OCI-LY7 (cell line): ENCODE measurements at regions not wholly inside any gene's neighbourhood (a gene's known extent, or its start where the extent isn't known, plus 50 kb on each side); places are given as distances from the start of the nearest gene placed in this dataset.

Experiments used
- CTCF ChIP-seq: fragments of 200-600 bp; sonication (generic); conservative IDR thresholded peaks from 2 replicates; pipeline ENCODE4 v1.5.1; 2014; ENCODE audit warnings: mild to moderate bottlenecking, antibody characterized with exemption, low read length, moderate library complexity, mixed read lengths
- EZH2phosphoT487 ChIP-seq: fragments of 200-600 bp; sonication (generic); IDR thresholded peaks from 2 replicates; pipeline ENCODE4 v1.6.1; 2018; ENCODE audit warnings: low read depth, borderline replicate concordance, mild to moderate bottlenecking, mixed run types, antibody characterized with exemption, low read length, moderate library complexity, mixed read lengths

- TF ChIP-seq CTCF (no peak), EZH2phosphoT487 (no peak)
Observed at GRCh38 chr6:91057689-91058088, 470.8 kb upstream of the MAP3K7 start.
